Nephron (organoid): ENCODE measurements at regions not wholly inside any gene's neighbourhood (a gene's known extent, or its start where the extent isn't known, plus 50 kb on each side); places are given as distances from the start of the nearest gene placed in this dataset.

ENCODE experiments used
- H3K27ac Mint-ChIP-seq, 3 experiments: 2 replicates each; pipeline ENCODE4 v1.8.0; 2020; ENCODE audit warnings: mixed read lengths in 3 of 3, mild to moderate bottlenecking in 2 of 3, moderate library complexity in 1 of 3
- H3K27me3 Mint-ChIP-seq: 2 replicates; pipeline ENCODE4 v1.8.0; 2021; ENCODE audit warnings: low read depth, mild to moderate bottlenecking, moderate library complexity, mixed read lengths
- H3K36me3 Mint-ChIP-seq: 2 replicates; pipeline ENCODE4 v1.8.0; 2020; ENCODE audit warnings: low read depth, mixed read lengths
- H3K4me1 Mint-ChIP-seq: 2 replicates; pipeline ENCODE4 v1.8.0; 2020; ENCODE audit warnings: mixed read lengths
- H3K4me3 Mint-ChIP-seq, 3 experiments: 2 replicates each; pipeline ENCODE4 v1.8.0; 2020; ENCODE audit warnings: mild to moderate bottlenecking in 3 of 3, mixed read lengths in 3 of 3, moderate library complexity in 2 of 3
- H3K9me3 Mint-ChIP-seq: 2 replicates; pipeline ENCODE4 v1.8.0; 2020; ENCODE audit warnings: mixed read lengths
- TF ChIP-seq, protein P1 (sequence below), 3 experiments: fragments of 200-600 bp; sonication (generic); IDR thresholded peaks; one replicate each; pipeline ENCODE4 v1.5.0; 2021; ENCODE audit warnings: antibody characterized with exemption in 3 of 3; ENCODE audit not compliant: unreplicated experiment in 3 of 3

DNA sequence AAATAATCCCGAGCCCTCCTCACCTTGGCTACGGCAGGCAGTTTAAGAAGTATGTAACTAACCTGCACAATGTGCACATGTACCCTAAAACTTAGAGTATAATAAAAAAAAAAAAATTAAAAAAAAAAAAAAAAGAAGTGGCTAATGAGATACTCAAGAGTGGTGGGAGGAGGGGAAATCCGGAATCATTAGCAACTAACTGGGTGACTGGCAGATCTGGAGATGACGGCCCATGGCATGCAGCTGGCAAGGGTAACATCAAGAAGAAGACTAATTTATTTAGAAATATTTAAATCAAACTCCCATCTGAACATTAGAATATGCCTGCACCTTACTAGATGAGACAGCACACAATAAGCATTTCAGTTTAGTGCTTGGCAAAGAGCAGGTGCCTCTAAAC, 52.3 kb upstream of the TMCC3 start:
- H3K9me3 Mint-ChIP-seq = no peaks in the 10 kb centered on the region
- H3K27ac Mint-ChIP-seq = peak overlapping the region in 1 of 3 experiments; percentile 20
- no peak overlapping the region for H3K4me3 Mint-ChIP-seq
- peaks cover 9% of the 10 kb centered on the region for H3K36me3 Mint-ChIP-seq
- TF ChIP-seq, protein P1, sequence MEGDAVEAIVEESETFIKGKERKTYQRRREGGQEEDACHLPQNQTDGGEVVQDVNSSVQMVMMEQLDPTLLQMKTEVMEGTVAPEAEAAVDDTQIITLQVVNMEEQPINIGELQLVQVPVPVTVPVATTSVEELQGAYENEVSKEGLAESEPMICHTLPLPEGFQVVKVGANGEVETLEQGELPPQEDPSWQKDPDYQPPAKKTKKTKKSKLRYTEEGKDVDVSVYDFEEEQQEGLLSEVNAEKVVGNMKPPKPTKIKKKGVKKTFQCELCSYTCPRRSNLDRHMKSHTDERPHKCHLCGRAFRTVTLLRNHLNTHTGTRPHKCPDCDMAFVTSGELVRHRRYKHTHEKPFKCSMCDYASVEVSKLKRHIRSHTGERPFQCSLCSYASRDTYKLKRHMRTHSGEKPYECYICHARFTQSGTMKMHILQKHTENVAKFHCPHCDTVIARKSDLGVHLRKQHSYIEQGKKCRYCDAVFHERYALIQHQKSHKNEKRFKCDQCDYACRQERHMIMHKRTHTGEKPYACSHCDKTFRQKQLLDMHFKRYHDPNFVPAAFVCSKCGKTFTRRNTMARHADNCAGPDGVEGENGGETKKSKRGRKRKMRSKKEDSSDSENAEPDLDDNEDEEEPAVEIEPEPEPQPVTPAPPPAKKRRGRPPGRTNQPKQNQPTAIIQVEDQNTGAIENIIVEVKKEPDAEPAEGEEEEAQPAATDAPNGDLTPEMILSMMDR (IDR thresholded peaks at IDR 0.05; ENCODE audit: unreplicated experiment in 3 of 3) = no peak
- H3K27me3 Mint-ChIP-seq = no peaks in the 10 kb centered on the region
- peaks cover 53% of the 10 kb centered on the region for H3K4me1 Mint-ChIP-seq

DNA sequence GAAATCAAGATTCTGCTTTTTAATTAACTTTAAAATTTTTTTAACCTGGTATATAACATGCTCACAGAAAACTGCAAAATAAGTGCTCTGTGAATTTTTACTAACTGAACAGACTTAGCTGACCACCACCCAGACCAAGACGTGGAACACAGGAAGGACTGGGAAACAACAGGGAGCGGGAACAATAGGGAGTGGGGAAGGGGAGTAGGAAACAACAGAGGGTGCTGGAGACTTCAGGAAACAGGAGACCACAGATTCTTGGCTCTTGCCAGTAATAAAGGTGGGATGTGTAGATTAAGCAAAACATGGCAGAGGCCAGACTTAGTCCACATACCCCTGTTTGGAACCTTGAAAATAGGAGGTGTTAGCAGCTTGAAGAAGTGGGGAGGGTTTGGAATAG, 51.4 kb upstream of the TMCC3 start:
- H3K27ac Mint-ChIP-seq = peak overlapping the region; percentile 16 to 38 (median 21)
- peaks cover 9% of the 10 kb centered on the region for H3K36me3 Mint-ChIP-seq

DNA sequence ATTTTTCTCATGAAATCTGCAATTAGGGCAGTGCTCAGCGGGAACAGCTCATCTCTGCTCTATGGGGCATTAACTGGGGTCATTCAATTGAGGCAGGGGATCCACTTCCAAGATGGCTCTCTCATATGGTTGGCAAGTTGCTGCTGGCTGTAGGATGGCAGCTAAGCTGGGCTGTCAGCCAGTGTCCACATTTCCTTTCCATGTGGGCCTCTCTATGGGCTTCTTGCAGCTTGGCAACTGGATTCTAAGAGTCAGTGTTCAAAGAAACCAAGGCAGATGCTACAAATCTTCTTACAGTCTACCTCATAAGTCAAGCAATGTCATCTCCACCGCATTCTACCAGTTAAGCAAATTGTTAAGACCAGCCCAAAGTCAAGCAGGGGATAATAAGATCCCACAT, 50.3 kb upstream of the TMCC3 start:
- Mint-ChIP-seq H3K4me3 (no peak overlapping the region), H3K27me3 (no peaks in the 10 kb centered on the region), H3K9me3 (no peaks in the 10 kb centered on the region), H3K36me3 (peaks cover 9% of the 10 kb centered on the region), H3K4me1 (peaks cover 33% of the 10 kb centered on the region), H3K27ac (no peak overlapping the region)
- TF ChIP-seq, protein P1 (IDR thresholded peaks at IDR 0.05; ENCODE audit: unreplicated experiment in 3 of 3) = no peak

More for the DNA sequence above, 51.4 kb upstream of the TMCC3 start:
- TF ChIP-seq, protein P1 (IDR thresholded peaks at IDR 0.05; ENCODE audit: unreplicated experiment in 3 of 3) = no peak
- Mint-ChIP-seq H3K4me1 (peaks cover 43% of the 10 kb centered on the region), H3K4me3 (no peak overlapping the region), H3K9me3 (no peaks in the 10 kb centered on the region), H3K27me3 (no peaks in the 10 kb centered on the region)
